Activated naive CD8-positive, alpha-beta T cell treated with anti-CD3 and anti-CD28 coated beads, Interleukin-2, amount 10 ng/mL, durations not matched to agents 7 days and 5 days (primary cell): ENCODE measurements at regions not wholly inside any gene's neighbourhood (a gene's known extent, or its start where the extent isn't known, plus 50 kb on each side); places are given as distances from the start of the nearest gene placed in this dataset.

ENCODE experiments used
- ATAC-seq: fragments of 150-1000 bp; cut with Tn5 transposase; one replicate; pipeline ENCODE4 v1.10.0; 2021; ENCODE audit warnings: low read depth, moderate library complexity
- POLR2A ChIA-PET: fragments of 350-600 bp; sonication (Branson Sonifier 250); formaldehyde crosslinking; loops from one replicate; lab custom pipeline; 2021; ENCODE audit warnings: antibody characterized with exemption; lab: Charles Lee
- DNase-seq: peaks from one replicate; pipeline ENCODE4 v3.0.0; 2021
- H3K27ac Mint-ChIP-seq: one replicate; pipeline ENCODE4 v1.8.0; 2022; ENCODE audit warnings: mild to moderate bottlenecking, mixed read lengths
- H3K27me3 Mint-ChIP-seq: one replicate; pipeline ENCODE4 v1.8.0; 2022; ENCODE audit warnings: mild to moderate bottlenecking, moderate library complexity, mixed read lengths
- H3K36me3 Mint-ChIP-seq: one replicate; pipeline ENCODE4 v1.8.0; 2021; ENCODE audit warnings: mild to moderate bottlenecking, mixed read lengths
- H3K4me1 Mint-ChIP-seq: one replicate; pipeline ENCODE4 v1.8.0; 2021; ENCODE audit warnings: mixed read lengths
- H3K4me3 Mint-ChIP-seq: one replicate; pipeline ENCODE4 v1.8.0; 2022; ENCODE audit warnings: mild to moderate bottlenecking, moderate library complexity, mixed read lengths
- H3K9me3 Mint-ChIP-seq: one replicate; pipeline ENCODE4 v1.8.0; 2021; ENCODE audit warnings: mixed read lengths

- H3K9me3 Mint-ChIP-seq, result no peaks in the 10 kb centered on the region
- DNase-seq (no peak), ATAC-seq (no peak)
- no peak overlapping the region for H3K27ac Mint-ChIP-seq
- H3K4me3 Mint-ChIP-seq, result no peak overlapping the region
- no peaks in the 10 kb centered on the region for H3K27me3 Mint-ChIP-seq
- H3K36me3 Mint-ChIP-seq, result no peaks in the 10 kb centered on the region
- H3K4me1 Mint-ChIP-seq, result no peaks in the 10 kb centered on the region
- POLR2A ChIA-PET, result no interaction called here
These were observed 441.9 kb downstream of the CD109 start for GRCh38 chr6:74137911-74138310.

- no peaks in the 10 kb centered on the region for H3K4me1 Mint-ChIP-seq
- H3K4me3 Mint-ChIP-seq, result no peak overlapping the region
- POLR2A ChIA-PET, result no interaction called here
- H3K9me3 Mint-ChIP-seq, result no peaks in the 10 kb centered on the region
- H3K27me3 Mint-ChIP-seq, result no peaks in the 10 kb centered on the region
- no peak for DNase-seq
- no peak overlapping the region for H3K27ac Mint-ChIP-seq
- ATAC-seq, result no peak
- no peaks in the 10 kb centered on the region for H3K36me3 Mint-ChIP-seq
These were observed 438.3 kb downstream of the CD109 start for GRCh38 chr6:74134327-74134726.

GRCh38 chr6:74133073-74133472, 437.1 kb downstream of the CD109 start:
- no peak for DNase-seq
- Mint-ChIP-seq H3K4me3 (no peak overlapping the region), H3K27me3 (no peaks in the 10 kb centered on the region), H3K36me3 (no peaks in the 10 kb centered on the region), H3K27ac (no peak overlapping the region), H3K9me3 (no peaks in the 10 kb centered on the region), H3K4me1 (no peaks in the 10 kb centered on the region)
- no peak for ATAC-seq
- POLR2A ChIA-PET, result no interaction called here

- Mint-ChIP-seq H3K4me1 (no peaks in the 10 kb centered on the region), H3K9me3 (no peaks in the 10 kb centered on the region), H3K27ac (no peak overlapping the region), H3K36me3 (no peaks in the 10 kb centered on the region), H3K27me3 (no peaks in the 10 kb centered on the region), H3K4me3 (no peak overlapping the region)
- ATAC-seq (no peak), DNase-seq (no peak)
- POLR2A ChIA-PET, result no interaction called here
These were observed 434.6 kb downstream of the CD109 start for GRCh38 chr6:74130641-74131040.

- Mint-ChIP-seq H3K9me3 (no peaks in the 10 kb centered on the region), H3K27ac (no peak overlapping the region), H3K4me1 (no peaks in the 10 kb centered on the region), H3K36me3 (no peaks in the 10 kb centered on the region), H3K4me3 (no peak overlapping the region), H3K27me3 (no peaks in the 10 kb centered on the region)
- ATAC-seq (no peak), DNase-seq (no peak)
- POLR2A ChIA-PET, result no interaction called here
These were observed 432.5 kb downstream of the CD109 start for GRCh38 chr6:74128536-74128935.

GRCh38 chr6:74117113-74117512, 421.1 kb downstream of the CD109 start:
- Mint-ChIP-seq H3K4me1 (no peaks in the 10 kb centered on the region), H3K27me3 (no peaks in the 10 kb centered on the region), H3K9me3 (no peaks in the 10 kb centered on the region), H3K27ac (no peak overlapping the region), H3K4me3 (no peak overlapping the region), H3K36me3 (no peaks in the 10 kb centered on the region)
- POLR2A ChIA-PET, result no interaction called here
- no peak for ATAC-seq
- no peak for DNase-seq

- no peaks in the 10 kb centered on the region for H3K27me3 Mint-ChIP-seq
- DNase-seq (no peak), ATAC-seq (no peak)
- no peaks in the 10 kb centered on the region for H3K4me1 Mint-ChIP-seq
- no peak overlapping the region for H3K4me3 Mint-ChIP-seq
- H3K9me3 Mint-ChIP-seq, result no peaks in the 10 kb centered on the region
- H3K27ac Mint-ChIP-seq, result no peak overlapping the region
- H3K36me3 Mint-ChIP-seq, result no peaks in the 10 kb centered on the region
- POLR2A ChIA-PET, result no interaction called here
These were observed 419.7 kb downstream of the CD109 start for GRCh38 chr6:74115674-74116073.

- Mint-ChIP-seq H3K4me3 (no peak overlapping the region), H3K27me3 (no peaks in the 10 kb centered on the region), H3K9me3 (no peaks in the 10 kb centered on the region), H3K4me1 (no peaks in the 10 kb centered on the region), H3K36me3 (no peaks in the 10 kb centered on the region), H3K27ac (no peak overlapping the region)
- DNase-seq (no peak), ATAC-seq (no peak)
- POLR2A ChIA-PET, result no interaction called here
These were observed 418.4 kb downstream of the CD109 start for GRCh38 chr6:74114428-74114827.

- no peak for ATAC-seq
- Mint-ChIP-seq H3K9me3 (no peaks in the 10 kb centered on the region), H3K4me3 (no peak overlapping the region), H3K4me1 (no peaks in the 10 kb centered on the region), H3K27me3 (no peaks in the 10 kb centered on the region), H3K27ac (no peak overlapping the region), H3K36me3 (no peaks in the 10 kb centered on the region)
- no peak for DNase-seq
- POLR2A ChIA-PET, result no interaction called here
These were observed 417.9 kb downstream of the CD109 start for GRCh38 chr6:74113901-74114300.

- POLR2A ChIA-PET, result no interaction called here
- Mint-ChIP-seq H3K36me3 (no peaks in the 10 kb centered on the region), H3K9me3 (no peaks in the 10 kb centered on the region), H3K27ac (no peak overlapping the region), H3K4me3 (no peak overlapping the region), H3K27me3 (no peaks in the 10 kb centered on the region), H3K4me1 (no peaks in the 10 kb centered on the region)
- ATAC-seq (no peak), DNase-seq (no peak)
These were observed 407.4 kb downstream of the CD109 start for GRCh38 chr6:74103417-74103816.

GRCh38 chr6:74100719-74101287, 404.8 kb downstream of the CD109 start:
- H3K4me3 Mint-ChIP-seq, result no peak overlapping the region
- ATAC-seq (no peak), DNase-seq (no peak)
- POLR2A ChIA-PET, result no interaction called here
- no peaks in the 10 kb centered on the region for H3K27me3 Mint-ChIP-seq
- no peaks in the 10 kb centered on the region for H3K9me3 Mint-ChIP-seq
- H3K4me1 Mint-ChIP-seq, result no peaks in the 10 kb centered on the region
- no peaks in the 10 kb centered on the region for H3K36me3 Mint-ChIP-seq
- no peak overlapping the region for H3K27ac Mint-ChIP-seq

- ATAC-seq, result no peak
- no peaks in the 10 kb centered on the region for H3K36me3 Mint-ChIP-seq
- POLR2A ChIA-PET, result no interaction called here
- no peaks in the 10 kb centered on the region for H3K27me3 Mint-ChIP-seq
- no peak for DNase-seq
- H3K9me3 Mint-ChIP-seq, result no peaks in the 10 kb centered on the region
- H3K27ac Mint-ChIP-seq, result no peak overlapping the region
- H3K4me1 Mint-ChIP-seq, result no peaks in the 10 kb centered on the region
- H3K4me3 Mint-ChIP-seq, result no peak overlapping the region
These were observed 400.3 kb downstream of the CD109 start for GRCh38 chr6:74096329-74096728.

GRCh38 chr6:74093361-74093760, 397.4 kb downstream of the CD109 start:
- POLR2A ChIA-PET, result no interaction called here
- Mint-ChIP-seq H3K4me1 (no peaks in the 10 kb centered on the region), H3K9me3 (no peaks in the 10 kb centered on the region), H3K27me3 (no peaks in the 10 kb centered on the region), H3K4me3 (no peak overlapping the region), H3K27ac (no peak overlapping the region), H3K36me3 (no peaks in the 10 kb centered on the region)
- DNase-seq (no peak), ATAC-seq (no peak)

GRCh38 chr6:74091794-74092157, 395.8 kb downstream of the CD109 start:
- no peaks in the 10 kb centered on the region for H3K9me3 Mint-ChIP-seq
- no peak overlapping the region for H3K4me3 Mint-ChIP-seq
- no peaks in the 10 kb centered on the region for H3K4me1 Mint-ChIP-seq
- ATAC-seq, result no peak
- no peaks in the 10 kb centered on the region for H3K36me3 Mint-ChIP-seq
- no peak for DNase-seq
- H3K27me3 Mint-ChIP-seq, result no peaks in the 10 kb centered on the region
- POLR2A ChIA-PET, result no interaction called here
- no peak overlapping the region for H3K27ac Mint-ChIP-seq
